ENCODE measurements at regions not wholly inside any gene's neighbourhood (a gene's known extent, or its start where the extent isn't known, plus 50 kb on each side); places are given as distances from the start of the nearest gene placed in this dataset.

- TF ChIP-seq POLR2AphosphoS5 (IDR thresholded peaks at IDR 0.05; ENCODE audit: insufficient read depth in 1 of 2, low read depth in 1 of 2) (no peak), CTCF (IDR thresholded peaks at IDR 0.05) (no peak)
These were observed 193.7 kb downstream of the GPX5 start for GRCh38 chr6:28719275-28719940.
